GM21447 (cell line): ENCODE measurements at regions not wholly inside any gene's neighbourhood (a gene's known extent, or its start where the extent isn't known, plus 50 kb on each side); places are given as distances from the start of the nearest gene placed in this dataset.

Experiments
- ATAC-seq: cut with Tn5 transposase; IDR thresholded peaks from one replicate; pipeline ENCODE4 v1.9.1; 2021; ENCODE audit not compliant: unreplicated experiment

- ATAC-seq: no peak
These were observed 496.9 kb downstream of the SOX6 start for GRCh38 chr11:15859411-15859810.

- ATAC-seq: no peak
These were observed 495.1 kb downstream of the SOX6 start for GRCh38 chr11:15861256-15861655.

DNA sequence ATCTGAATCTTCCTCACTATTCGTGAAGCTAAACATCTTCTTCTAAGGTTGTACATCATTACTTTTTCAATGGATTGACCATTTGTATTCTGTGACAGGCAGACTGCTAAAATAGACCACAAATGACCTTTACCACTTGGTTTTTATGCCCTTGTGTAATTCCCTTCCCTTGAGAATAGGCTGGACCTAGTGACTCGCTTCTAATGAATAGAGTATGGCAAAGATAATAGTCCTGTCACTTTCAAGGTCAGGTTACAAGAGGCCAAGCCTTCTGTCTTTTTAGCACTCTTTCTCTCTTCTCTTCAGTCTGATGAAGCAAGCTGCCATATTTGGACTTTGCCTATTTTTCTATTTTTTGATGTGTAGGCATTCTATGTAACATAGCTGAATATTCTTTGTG, 492.9 kb downstream of the SOX6 start:
- ATAC-seq: no peak

- ATAC-seq: no peak
These were observed 492.1 kb downstream of the SOX6 start for GRCh38 chr11:15864026-15864805.

DNA sequence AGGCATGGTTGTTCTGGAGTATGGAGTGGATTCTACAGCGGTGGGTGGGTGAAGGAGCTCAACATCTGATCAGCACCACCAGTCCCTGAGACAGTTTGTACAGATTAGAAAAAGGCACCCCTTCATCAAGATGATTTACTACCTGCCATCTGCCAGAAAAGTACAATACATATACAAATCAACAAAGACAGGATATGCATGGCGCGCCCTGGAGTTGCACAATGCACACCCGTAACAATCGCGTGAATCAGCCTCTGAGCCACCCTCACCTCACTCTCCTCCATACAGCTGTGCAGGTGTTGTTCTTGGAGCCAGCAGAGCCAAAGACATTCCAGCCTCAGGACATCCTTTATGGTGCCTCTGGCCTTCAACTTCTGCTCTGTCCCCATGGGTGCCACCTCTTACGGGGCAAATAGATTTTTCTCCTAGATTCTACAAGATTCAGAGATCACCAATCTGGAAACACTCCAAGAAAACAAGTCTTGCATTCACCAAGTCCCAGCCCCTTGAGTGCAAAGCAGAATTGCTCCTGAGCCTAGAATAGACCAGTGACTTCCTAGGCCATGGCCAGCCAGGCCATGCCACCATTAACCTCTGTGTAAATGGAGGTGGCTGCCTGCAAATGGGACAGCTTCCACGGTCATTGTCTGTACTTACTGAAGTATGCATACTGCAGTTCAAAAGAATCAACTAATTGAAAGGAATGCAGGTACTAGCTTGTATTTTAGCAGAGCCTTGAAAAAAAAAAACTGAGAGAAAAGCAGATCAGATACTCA, 490.9 kb downstream of the SOX6 start:
- ATAC-seq: no peak

GRCh38 chr11:15867871-15868270, 488.5 kb downstream of the SOX6 start:
- no peak for ATAC-seq

GRCh38 chr11:15870911-15871310, 485.4 kb downstream of the SOX6 start:
- ATAC-seq: no peak

- no peak for ATAC-seq
These were observed 484.3 kb downstream of the SOX6 start for GRCh38 chr11:15871904-15872626.

GRCh38 chr11:15873501-15873900, 482.8 kb downstream of the SOX6 start:
- no peak for ATAC-seq

DNA sequence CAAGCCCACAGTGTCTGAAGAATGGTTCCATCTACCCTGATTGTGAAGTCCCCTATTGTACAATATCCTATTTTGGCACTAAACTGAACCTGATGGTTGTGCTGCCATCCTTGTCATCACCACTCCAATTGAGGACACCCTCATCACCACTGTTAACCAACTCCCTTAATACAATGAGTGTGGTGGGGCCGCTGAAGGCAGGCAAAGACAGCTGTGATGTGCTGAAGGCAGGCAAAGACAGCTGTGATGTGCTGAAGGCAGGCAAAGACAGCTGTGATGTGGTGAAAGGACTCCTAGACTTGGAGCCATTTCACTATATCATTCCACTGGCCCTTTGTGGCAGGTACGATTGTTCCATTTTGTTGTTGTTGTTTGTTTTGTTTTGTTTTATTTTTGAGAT, 481.6 kb downstream of the SOX6 start:
- ATAC-seq: no peak

GRCh38 chr11:15875393-15875792, 481.0 kb downstream of the SOX6 start:
- ATAC-seq: no peak

- ATAC-seq: no peak
These were observed 480.4 kb downstream of the SOX6 start for GRCh38 chr11:15875943-15876342.

GRCh38 chr11:15878756-15879155, 477.6 kb downstream of the SOX6 start:
- ATAC-seq: no peak

GRCh38 chr11:15880291-15880690, 476.1 kb downstream of the SOX6 start:
- ATAC-seq: no peak

- no peak for ATAC-seq
These were observed 473.4 kb downstream of the SOX6 start for GRCh38 chr11:15882876-15883454.

- no peak for ATAC-seq
These were observed 472.9 kb downstream of the SOX6 start for GRCh38 chr11:15883455-15883920.

GRCh38 chr11:15884141-15884540, 472.2 kb downstream of the SOX6 start:
- ATAC-seq: no peak

GRCh38 chr11:15884777-15885540, 471.4 kb downstream of the SOX6 start:
- no peak for ATAC-seq

- ATAC-seq: no peak
These were observed 470.5 kb downstream of the SOX6 start for GRCh38 chr11:15885854-15886253.

DNA sequence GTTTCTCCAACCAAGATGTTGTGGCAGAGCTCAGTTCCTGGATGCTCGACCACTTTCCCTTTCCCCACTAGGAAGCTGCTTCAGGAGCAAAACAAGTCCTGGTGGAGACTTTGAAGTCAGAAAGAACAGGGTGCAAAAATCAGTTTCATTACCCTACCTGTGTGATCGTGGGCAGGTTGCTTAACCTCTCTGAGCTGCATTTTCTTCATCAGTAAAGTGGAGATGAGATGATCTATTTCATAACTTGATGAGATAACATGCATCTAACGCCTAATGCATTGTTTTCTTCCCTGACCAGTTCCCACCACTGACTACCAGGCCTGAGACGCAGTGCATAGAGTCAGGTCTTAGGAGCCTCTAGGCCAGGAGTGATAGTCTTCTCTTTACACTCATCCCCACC, 470.0 kb downstream of the SOX6 start:
- ATAC-seq: no peak

DNA sequence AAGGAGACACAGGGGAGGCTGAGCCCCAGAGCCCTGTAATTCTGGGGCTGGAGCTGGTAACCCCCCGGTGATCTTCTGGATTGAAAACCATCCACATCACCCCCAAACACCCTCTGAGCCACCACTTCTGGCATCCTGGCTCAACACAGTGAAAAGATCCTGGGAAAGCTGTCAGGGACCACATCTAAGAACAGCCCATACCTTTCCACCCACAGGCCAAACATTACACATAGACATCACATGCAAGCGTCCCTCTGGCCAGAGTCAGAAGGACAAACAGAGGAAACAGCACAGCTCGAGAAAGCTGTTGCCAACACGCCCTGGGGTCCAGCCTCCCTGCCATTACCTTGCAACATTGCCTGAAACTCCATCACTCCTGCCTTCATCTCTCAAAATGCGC, 469.5 kb downstream of the SOX6 start:
- ATAC-seq: no peak
